ENCODE measurements at regions not wholly inside any gene's neighbourhood (a gene's known extent, or its start where the extent isn't known, plus 50 kb on each side); places are given as distances from the start of the nearest gene placed in this dataset.

DNA sequence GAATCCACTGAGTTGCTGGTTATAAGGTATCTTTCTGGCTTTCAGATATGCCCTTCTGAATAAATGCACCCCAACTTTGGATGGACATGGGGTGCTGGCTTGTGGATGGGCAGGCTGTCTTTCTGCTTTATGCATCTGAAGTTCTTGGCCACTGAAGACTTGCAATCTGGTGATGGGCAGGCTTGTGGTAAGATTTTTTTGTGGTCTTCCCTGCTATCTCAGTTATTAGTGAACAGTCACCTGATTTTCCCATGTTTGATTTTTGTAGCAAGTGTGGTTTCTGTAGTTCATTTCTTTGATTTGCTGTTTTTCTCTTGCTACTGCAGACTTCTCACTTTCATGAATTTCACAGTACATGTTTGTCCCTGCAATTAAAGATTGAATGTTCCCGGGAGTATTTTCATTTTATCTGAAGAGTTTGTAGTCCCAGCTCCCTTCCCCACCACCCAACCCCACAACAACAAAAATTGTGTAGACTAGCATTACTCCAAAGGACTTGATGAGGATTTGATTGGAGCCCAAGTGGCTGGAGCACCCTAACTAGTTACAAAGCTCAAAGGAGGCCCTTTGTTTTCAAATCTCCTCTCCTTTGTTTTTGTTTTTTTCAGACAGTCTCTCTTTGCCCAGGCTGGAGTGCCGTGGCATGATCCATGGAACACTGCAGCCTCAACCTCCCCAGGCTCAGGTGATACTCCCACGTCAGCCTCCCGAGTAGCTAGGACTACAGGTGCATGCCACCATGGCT, 63.6 kb upstream of the MGAT5 start:
- no peak for DNase-seq

DNA sequence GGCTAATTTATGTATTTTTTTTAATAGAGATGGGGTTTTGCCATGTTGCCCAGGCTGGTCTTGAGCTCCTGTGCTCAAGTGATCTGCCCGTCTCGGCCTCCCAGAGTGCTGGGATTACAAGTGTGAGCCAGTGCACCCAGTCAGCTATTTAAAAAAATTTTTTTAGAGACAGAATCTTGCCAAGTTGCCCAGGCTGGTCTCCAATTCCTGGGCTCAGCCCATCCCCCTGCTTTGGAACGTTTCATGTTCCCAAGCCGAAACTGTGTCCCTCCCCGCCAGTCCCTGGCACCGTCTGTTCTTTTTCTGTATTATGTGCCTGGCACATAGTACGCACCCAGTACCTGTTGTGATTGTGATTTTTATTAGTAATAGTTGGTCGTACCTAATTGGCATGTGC, 63.1 kb upstream of the MGAT5 start:
- DNase-seq = no peak

DNA sequence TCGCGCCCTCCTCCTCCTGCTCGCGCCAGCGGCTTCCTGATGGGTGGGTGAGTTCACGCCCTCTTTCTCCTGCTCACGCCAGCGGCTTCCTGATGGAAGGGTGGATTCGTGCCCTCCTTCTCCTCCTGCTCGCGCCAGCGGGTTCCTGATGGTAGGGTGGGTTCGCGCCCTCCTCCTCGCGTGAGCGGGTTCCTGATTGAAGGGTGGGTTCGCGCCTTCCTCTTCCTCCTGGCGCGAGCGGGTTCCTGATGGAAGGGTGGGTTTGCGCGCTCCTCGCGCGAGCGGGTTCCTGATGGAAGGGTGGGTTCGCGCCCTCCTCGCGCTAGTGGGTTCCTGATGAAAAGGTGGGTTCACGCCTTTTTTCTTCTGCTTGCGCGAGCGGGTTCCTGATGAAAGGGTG, 62.0 kb upstream of the MGAT5 start:
- DNase-seq = no peak

DNA sequence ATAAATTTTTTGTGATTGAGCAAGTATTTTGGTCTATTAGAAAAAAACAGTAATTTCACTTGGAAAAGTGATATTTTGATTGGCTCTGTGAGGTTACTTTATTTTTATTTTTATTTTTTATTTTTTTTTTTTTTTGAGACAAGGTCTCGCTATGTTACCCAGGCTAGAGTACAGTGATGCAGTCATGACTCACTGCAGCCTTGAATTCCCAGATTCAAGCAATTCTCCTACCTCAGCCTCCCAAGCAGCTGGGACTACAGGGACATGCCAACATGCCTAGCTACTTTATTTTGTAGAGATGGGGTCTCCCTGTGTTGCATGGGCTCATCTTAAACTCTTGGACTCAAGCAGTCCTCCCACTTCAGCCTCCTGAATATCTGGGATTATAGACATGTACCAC, 60.9 kb upstream of the MGAT5 start:
- DNase-seq = no peak

DNA sequence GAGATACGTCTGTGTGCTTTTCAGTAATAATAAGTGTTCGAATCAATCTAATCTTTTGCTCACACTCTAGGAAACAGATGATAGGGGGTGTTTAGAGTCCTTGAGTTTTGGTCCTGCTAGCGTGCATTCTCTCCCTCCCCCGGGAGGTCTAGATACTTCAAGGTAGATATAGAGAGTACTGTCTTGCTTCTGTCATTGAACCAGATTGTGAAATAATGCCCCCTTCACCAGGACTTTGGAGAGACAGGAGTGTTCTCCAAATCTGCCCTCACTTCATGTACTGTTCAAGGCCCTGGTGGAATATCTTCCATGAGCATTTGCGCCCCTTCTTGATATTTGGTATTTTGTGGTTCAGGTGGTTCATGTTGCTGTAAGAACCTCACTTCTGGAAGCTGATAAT, 59.4 kb upstream of the MGAT5 start:
- DNase-seq = no peak

DNA sequence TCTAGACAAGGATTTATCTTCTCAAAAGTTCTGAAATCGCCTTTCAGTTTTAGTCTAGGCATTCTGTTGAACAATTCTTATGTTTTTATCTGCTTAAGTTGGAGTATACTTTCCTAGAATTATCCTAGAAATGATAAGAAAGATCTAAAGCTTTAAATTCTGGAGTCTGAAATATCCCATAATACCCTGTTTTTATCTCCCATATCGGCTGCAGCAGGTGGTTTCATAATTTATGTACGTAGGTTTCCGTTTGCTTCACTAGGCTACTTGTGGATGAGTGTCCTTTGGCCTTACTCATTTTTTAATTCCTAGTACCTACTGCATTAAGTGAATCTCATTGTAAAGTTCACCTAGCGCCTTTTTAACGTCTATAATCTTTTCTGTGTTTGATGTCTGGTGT, 58.5 kb upstream of the MGAT5 start:
- DNase-seq = no peak

DNA sequence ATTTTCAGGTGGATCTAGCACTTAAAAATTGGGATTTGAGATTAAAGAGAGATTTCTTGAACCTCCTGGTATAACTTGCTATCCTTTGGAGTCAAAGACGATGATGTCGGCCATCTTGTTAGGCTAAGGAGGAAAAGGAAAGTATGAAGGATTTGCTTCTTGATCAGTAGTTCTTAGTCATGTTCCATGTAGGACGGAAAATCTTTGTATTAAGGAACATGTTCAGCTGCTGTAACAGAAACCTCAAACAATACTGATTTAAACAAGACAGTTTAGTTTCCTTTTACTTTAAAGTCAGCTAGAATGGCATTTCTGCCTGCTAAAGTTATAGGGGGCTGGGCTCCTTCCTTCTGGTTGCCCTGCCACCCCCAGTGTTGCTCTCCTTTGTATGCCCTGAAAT, 56.4 kb upstream of the MGAT5 start:
- DNase-seq = no peak

DNA sequence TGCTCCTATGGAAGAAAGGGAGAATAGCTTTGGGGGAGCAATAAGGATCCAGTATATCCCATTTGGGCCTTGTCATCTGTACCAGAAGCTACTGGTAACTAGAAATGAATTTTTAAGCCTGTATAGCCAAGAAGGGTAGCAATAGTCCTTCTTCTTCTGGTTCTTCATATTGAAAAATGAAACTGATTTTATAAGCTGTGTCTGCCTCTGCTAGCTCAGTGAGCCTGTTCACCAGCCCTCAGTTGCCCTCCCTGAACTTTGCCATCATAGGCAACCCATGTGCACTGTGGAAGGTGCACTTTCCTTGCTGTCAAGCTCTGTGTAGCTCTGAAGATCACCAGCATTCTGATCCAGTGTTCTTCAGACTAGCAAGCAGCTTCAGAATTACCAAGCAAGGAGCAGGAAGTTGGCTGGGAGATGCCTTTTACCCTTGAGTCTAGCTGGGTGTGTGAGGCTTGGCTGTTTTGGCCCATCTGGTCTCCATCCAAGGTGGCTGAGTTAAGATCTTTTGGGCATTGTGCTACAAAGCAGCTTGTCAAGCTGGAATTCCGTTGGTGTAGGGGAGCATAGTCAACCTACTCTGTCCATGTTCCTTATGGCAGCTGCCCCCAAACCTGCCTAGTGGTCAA, 55.8 kb upstream of the MGAT5 start:
- DNase-seq = no peak

DNA sequence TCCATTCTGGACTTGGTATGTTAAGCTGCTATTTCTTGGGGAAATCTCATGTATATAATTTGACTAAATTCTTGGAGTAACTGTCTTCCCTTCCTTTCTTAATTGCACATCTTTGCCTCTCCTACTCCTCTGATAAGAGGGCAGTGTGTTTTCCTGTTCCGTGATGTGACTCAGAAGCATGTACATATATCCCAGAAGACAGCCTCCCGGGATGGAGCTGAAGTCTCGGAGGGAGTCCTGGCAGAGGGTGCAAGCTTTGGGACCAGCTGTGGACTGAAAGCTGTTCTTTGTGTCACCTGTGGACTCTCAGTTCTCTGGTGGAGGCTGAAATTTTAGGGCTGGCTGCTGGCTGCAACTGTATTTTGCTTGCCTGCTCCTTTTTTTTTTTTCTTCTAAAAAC, 54.7 kb upstream of the MGAT5 start:
- DNase-seq = no peak

DNA sequence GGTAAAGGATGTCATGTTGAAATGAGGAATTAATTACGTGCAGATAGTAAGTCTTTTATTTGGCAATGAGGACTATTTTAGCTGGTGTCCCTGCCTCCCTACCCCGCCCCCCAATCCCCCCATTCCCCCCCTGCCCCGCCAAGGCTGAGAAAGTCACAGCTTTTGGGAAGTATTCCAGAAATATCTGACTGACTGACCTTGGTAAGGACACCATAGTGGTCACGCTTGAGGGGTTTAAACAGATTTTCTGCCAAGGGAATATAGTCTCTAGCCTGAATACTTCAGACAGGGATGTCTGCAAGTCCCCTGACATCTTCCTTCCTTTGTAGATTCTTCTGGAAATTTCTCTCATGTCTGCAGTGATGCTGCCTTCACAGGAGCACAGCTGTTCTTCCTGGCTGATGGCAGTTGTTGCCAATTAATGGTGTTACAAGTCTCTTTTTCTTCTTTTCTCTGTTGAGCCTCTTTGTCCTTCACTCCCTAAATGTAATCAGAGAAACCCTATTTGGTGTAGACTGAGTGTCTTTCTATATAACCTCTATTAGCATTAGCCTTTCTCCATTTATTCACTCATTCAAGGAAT, 53.7 kb upstream of the MGAT5 start:
- no peak for DNase-seq

DNA sequence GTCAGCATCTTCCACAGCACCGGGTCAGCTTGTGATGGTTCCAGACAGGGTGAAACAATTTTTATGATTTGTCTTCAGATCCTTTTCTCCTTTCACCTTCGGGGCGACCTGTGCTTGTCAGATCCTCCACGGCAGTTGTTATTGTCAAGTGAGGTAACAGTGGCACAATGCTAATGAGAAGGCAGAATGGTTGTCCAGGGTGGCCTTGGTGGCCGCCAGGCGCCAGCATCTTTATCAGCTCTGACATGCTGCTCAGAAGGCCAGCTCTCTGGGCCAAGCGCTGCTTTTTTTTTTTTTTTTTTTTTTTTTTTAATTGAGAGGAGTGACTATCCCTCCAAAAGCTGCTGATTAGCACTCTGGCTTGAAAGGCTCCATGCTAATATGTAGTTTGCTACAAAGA, 52.3 kb upstream of the MGAT5 start:
- DNase-seq = no peak

DNA sequence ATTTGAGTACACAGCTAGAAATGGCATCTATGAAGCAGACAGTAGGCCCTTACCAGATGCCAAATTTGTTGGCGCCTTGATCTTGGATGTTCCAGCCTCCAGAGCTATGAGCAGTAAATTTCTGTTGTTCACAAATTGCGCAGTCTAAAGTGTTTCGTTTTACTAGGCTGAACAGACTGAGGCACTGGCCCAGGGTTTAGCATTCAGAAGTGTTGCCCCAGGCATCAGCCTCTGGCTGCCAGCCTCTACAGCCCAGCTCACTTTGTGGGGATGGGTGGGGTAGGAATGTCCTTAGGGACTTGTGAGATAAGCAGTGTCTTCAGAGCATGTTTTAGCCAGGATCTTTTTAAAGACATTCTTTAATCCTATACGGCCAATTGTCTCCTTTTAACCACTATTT, 51.5 kb upstream of the MGAT5 start:
- no peak for DNase-seq

DNA sequence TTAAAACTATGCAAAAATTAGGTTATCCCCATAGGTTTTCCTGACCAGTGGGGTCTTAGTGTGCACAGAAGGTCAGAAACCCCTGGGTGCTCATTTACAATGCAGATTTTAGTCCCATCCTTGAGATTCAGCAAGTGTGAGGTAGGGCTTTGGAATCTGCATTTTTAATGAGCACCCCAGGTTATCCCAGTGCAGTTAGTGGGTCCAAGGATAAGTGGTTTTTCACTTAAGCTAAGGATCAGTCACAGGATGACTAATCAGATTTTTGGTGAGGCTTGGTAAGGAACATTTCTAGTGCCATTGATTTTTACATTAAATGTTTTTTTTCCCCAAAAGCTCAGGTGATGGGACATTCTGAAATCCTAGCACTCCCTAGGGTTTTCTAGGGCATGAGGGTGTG, 50.7 kb upstream of the MGAT5 start:
- no peak for DNase-seq
